VCaP (cell line): ENCODE measurements at regions not wholly inside any gene's neighbourhood (a gene's known extent, or its start where the extent isn't known, plus 50 kb on each side); places are given as distances from the start of the nearest gene placed in this dataset.
"Not testable (repeated sequence)": the region's sequence is repeated elsewhere in the genome, so short reads cannot be mapped to it uniquely, and the experiment has no call there.

Experiments
- H3K27ac ChIP-seq: fragments of 450-650 bp; 2 replicates; pipeline ENCODE4 v1.5.1; 2017
- TF ChIP-seq, protein P1 (sequence below): fragments of 450-650 bp; conservative IDR thresholded peaks from 2 replicates; pipeline ENCODE4 v1.5.1; 2017; ENCODE audit warnings: mild to moderate bottlenecking, moderate library complexity

GRCh38 chr12:47478426-47478825 is 227.4 kb downstream of the RPAP3 start:
- H3K27ac ChIP-seq: no peak overlapping the region
- TF ChIP-seq, protein P1, sequence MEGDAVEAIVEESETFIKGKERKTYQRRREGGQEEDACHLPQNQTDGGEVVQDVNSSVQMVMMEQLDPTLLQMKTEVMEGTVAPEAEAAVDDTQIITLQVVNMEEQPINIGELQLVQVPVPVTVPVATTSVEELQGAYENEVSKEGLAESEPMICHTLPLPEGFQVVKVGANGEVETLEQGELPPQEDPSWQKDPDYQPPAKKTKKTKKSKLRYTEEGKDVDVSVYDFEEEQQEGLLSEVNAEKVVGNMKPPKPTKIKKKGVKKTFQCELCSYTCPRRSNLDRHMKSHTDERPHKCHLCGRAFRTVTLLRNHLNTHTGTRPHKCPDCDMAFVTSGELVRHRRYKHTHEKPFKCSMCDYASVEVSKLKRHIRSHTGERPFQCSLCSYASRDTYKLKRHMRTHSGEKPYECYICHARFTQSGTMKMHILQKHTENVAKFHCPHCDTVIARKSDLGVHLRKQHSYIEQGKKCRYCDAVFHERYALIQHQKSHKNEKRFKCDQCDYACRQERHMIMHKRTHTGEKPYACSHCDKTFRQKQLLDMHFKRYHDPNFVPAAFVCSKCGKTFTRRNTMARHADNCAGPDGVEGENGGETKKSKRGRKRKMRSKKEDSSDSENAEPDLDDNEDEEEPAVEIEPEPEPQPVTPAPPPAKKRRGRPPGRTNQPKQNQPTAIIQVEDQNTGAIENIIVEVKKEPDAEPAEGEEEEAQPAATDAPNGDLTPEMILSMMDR: no peak

DNA sequence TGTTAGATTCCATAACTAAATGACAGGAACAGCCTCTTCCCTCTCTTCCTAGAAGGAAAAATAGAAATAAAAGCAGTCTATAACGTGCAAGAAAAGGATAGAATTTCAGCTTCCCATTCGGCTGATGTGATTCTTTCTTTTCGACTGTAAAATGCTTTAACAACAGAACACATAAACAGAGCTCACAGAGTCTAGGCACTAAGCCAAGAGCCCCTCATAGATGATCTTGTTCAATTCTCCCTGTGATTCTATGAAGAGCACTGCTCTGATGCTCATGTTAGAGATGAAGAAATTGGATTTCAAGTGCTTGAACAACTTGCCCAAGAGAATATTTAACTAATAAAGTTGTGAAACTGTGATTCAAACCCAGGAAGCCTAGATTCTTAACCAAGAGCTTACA is 232.7 kb downstream of the RPAP3 start:
- no peak overlapping the region for H3K27ac ChIP-seq
- TF ChIP-seq, protein P1: no peak

DNA sequence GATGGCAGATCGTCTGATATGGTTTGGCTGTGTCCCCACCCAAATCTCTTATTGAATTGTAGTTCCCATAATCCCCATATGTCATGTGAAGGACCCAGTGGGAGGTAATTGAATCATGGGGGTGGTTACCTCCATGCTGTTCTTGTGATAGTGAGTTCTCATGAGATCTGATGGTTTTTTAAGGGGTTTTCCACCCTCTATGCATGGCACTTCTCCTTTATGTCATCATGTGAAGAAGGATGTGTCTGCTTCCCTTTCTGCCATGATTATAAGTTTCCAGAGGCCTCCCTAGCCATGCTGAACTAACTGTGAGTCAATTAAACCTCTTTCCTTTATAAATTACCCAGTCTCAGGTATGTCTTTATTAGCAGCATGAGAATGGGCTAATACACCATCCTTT is 235.5 kb downstream of the RPAP3 start:
- H3K27ac ChIP-seq: not testable (repeated sequence)

DNA sequence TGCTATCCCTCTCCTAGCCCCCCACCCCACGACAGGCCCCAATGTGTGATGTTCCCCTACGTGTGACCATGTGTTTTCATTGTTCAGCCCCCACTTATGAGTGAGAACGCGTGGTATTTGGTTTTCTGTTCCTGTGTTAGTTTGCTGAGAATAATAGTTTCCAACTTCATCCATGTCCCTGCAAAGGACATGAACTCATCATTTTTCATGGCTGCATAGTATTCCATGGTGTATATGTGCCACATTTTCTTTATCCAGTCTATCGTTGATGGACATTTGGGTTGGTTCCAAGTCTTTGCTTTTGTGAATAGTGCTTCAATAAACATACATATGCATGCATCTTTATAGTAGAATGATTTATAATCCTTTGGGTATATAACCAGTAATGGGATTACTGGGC is 241.9 kb downstream of the RPAP3 start:
- not testable (repeated sequence) for H3K27ac ChIP-seq

- H3K27ac ChIP-seq: no peak overlapping the region
- TF ChIP-seq, protein P1: no peak
Observed at GRCh38 chr12:47458279-47458678, 247.6 kb downstream of the RPAP3 start.

DNA sequence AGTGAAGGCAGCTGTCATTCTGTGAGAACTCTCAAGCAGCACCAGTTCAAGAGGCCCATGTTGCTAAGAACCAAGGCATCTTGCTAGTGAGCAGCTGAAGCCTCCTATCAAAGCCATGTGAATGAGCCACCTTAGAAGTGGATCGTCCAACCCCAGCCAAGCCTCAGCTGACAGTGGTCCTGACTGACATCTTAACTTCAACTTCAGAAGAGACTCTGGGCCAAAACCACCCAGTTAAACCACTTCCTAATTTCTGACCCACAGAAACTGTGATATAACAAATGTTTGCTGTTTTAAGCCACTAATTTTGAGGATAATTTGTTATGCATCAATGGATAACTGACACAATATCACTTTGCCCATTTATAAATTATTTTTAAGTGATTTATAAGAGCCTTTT is 256.0 kb downstream of the RPAP3 start:
- no peak overlapping the region for H3K27ac ChIP-seq
- TF ChIP-seq, protein P1: no peak

- no peak overlapping the region for H3K27ac ChIP-seq
- TF ChIP-seq, protein P1: no peak
Observed at GRCh38 chr12:47442310-47442709, 263.5 kb downstream of the RPAP3 start.

- TF ChIP-seq, protein P1: no peak
Observed at GRCh38 chr12:47441490-47441889, 264.3 kb downstream of the RPAP3 start.

GRCh38 chr12:47438175-47438574 is 267.7 kb downstream of the RPAP3 start:
- no peak overlapping the region for H3K27ac ChIP-seq
- TF ChIP-seq, protein P1: no peak

More at GRCh38 chr12:47441490-47441889, 264.3 kb downstream of the RPAP3 start:
- H3K27ac ChIP-seq: no peak overlapping the region
